Chondrocyte (in vitro differentiated cells): ENCODE measurements at regions not wholly inside any gene's neighbourhood (a gene's known extent, or its start where the extent isn't known, plus 50 kb on each side); places are given as distances from the start of the nearest gene placed in this dataset.

Source experiments
- DNase-seq: peaks from one replicate; pipeline ENCODE4 v3.0.0; 2021; ENCODE audit warnings: mixed read lengths, low spot score
- H3K27ac Mint-ChIP-seq: one replicate; pipeline ENCODE4 v1.8.0; 2021; ENCODE audit warnings: mild to moderate bottlenecking, moderate library complexity, mixed read lengths; ENCODE audit not compliant: unreplicated experiment
- H3K27me3 Mint-ChIP-seq: 2 replicates; pipeline ENCODE4 v1.8.0; 2021; ENCODE audit warnings: low read depth, mixed read lengths
- H3K36me3 Mint-ChIP-seq: 2 replicates; pipeline ENCODE4 v1.8.0; 2021; ENCODE audit warnings: low read depth, mixed read lengths
- H3K4me1 Mint-ChIP-seq: 2 replicates; pipeline ENCODE4 v1.8.0; 2021; ENCODE audit warnings: low read depth, mild to moderate bottlenecking, mixed read lengths
- H3K4me3 Mint-ChIP-seq: one replicate; pipeline ENCODE4 v1.8.0; 2021; ENCODE audit warnings: mild to moderate bottlenecking, moderate library complexity, mixed read lengths; ENCODE audit not compliant: unreplicated experiment
- H3K9me3 Mint-ChIP-seq: 2 replicates; pipeline ENCODE4 v1.8.0; 2021; ENCODE audit warnings: low read depth, mixed read lengths
- CTCF ChIP-seq: fragments of 200-600 bp; sonication (generic); IDR thresholded peaks from 2 replicates; pipeline ENCODE4 v1.5.0; 2021; ENCODE audit warnings: antibody characterized with exemption, mild to moderate bottlenecking, moderate library complexity

GRCh38 chr16:9402293-9402860, 310.9 kb downstream of the HAPSTR1 start:
- no peak for DNase-seq
- Mint-ChIP-seq H3K27me3 (no peaks in the 10 kb centered on the region), H3K4me1 (no peaks in the 10 kb centered on the region), H3K27ac (no peak overlapping the region), H3K9me3 (peaks cover 21% of the 10 kb centered on the region), H3K4me3 (no peak overlapping the region), H3K36me3 (no peaks in the 10 kb centered on the region)
- no peak for TF ChIP-seq CTCF

- H3K27ac Mint-ChIP-seq: no peak overlapping the region
- no peak for DNase-seq
- no peaks in the 10 kb centered on the region for H3K4me1 Mint-ChIP-seq
Measured at GRCh38 chr16:9404811-9405210, 313.4 kb downstream of the HAPSTR1 start.

GRCh38 chr16:9406038-9406712, 314.7 kb downstream of the HAPSTR1 start:
- Mint-ChIP-seq H3K36me3 (no peaks in the 10 kb centered on the region), H3K9me3 (no peaks in the 10 kb centered on the region)

More at GRCh38 chr16:9404811-9405210, 313.4 kb downstream of the HAPSTR1 start:
- no peaks in the 10 kb centered on the region for H3K36me3 Mint-ChIP-seq
- H3K27me3 Mint-ChIP-seq: no peaks in the 10 kb centered on the region
- H3K9me3 Mint-ChIP-seq: peaks cover 7% of the 10 kb centered on the region
- no peak for TF ChIP-seq CTCF
- H3K4me3 Mint-ChIP-seq: no peak overlapping the region

DNA sequence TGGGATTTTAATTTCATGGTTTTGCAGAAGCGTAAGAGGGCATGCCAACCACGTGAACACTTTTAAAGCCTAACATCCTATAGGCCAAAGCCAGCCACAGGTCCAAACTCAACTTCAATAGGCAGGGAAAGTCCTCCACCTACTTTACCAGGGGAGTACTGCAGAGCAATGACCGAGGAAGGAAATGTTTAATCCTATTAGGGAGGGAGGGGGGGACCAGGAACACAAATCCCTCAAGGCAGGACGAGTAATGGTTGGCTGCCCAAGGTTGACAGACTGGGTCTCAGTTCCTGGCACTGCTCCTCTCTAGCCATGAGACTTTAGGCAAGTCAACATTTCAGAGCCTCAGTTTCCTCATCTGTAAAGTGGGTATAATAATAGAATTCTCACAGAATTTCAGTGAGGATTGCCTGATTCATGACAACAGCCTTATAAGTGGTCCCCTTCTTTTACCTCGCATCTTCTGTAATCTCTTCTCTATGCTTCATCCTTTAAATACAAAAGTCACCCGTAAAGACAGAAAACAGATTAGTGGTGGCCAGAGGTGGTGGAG, 315.8 kb downstream of the HAPSTR1 start:
- Mint-ChIP-seq H3K9me3 (no peaks in the 10 kb centered on the region), H3K4me1 (no peaks in the 10 kb centered on the region), H3K4me3 (no peak overlapping the region), H3K27me3 (no peaks in the 10 kb centered on the region), H3K27ac (no peak overlapping the region), H3K36me3 (no peaks in the 10 kb centered on the region)
- DNase-seq: no peak
- TF ChIP-seq CTCF: no peak

More at GRCh38 chr16:9406038-9406712, 314.7 kb downstream of the HAPSTR1 start:
- DNase-seq: no peak
- no peaks in the 10 kb centered on the region for H3K27me3 Mint-ChIP-seq
- H3K4me1 Mint-ChIP-seq: no peaks in the 10 kb centered on the region
- TF ChIP-seq CTCF: no peak
- H3K27ac Mint-ChIP-seq: no peak overlapping the region
- no peak overlapping the region for H3K4me3 Mint-ChIP-seq

DNA sequence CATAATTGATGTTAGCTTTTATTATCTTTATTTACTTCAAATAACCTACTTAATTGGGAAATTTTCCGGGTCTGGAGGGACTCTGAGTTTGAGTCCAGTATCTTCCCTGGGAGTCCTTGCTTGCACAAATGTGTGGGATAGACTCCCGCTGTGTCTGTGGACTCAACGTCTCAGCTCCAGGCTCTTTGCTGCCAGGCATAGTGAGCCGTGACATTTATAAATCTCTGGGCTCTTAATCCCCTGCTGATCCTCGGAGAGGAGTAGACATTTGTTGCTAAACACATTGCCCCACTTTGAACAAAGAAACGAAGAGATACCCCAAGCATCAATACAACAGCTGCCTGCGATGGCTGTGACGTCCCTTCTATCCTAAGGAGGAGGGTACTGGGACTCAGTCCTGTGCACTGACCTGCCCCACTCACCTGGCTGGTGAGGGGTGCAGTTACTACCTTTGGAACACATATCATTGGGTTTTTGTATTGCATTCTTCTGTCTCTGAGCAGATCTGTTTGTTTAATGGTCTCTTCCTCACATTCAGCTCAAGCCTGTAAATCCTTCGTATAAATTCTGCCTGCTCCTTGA, 316.9 kb downstream of the HAPSTR1 start:
- no peak for DNase-seq
- Mint-ChIP-seq H3K4me1 (no peaks in the 10 kb centered on the region), H3K27ac (no peak overlapping the region), H3K4me3 (no peak overlapping the region), H3K9me3 (no peaks in the 10 kb centered on the region), H3K27me3 (no peaks in the 10 kb centered on the region), H3K36me3 (no peaks in the 10 kb centered on the region)
- TF ChIP-seq CTCF: no peak
